HG03439 (cell line): ENCODE measurements at regions not wholly inside any gene's neighbourhood (a gene's known extent, or its start where the extent isn't known, plus 50 kb on each side); places are given as distances from the start of the nearest gene placed in this dataset.

Experiments used
- ATAC-seq: cut with Tn5 transposase; IDR thresholded peaks from one replicate; pipeline ENCODE4 v1.9.1; 2021; ENCODE audit warnings: mild to moderate bottlenecking, moderate library complexity; ENCODE audit not compliant: unreplicated experiment

GRCh38 chr2:12161085-12161484 is 414.7 kb downstream of the LPIN1 start:
- ATAC-seq, result no peak

GRCh38 chr2:12162269-12163247 is 416.1 kb downstream of the LPIN1 start:
- ATAC-seq, result no peak

DNA sequence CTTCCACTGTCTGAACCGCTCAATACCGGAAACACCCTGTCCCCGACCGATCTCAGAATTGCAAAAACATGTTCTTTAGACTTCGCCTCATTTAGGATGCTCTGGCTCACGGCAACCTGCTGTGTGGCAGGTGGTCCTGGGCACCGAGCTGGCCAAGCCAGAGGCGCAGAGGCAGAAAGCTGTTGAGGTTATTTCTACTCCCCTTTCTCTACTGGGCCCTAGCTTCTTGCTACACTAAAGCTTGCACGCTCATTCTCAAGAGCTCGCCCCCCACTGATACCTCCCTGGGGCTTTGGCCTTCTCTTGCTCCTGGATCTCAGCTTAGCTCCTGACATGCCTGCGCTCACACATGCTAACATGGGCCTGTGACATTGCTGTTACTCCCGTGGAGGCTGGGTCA is 417.4 kb downstream of the LPIN1 start:
- no peak for ATAC-seq

DNA sequence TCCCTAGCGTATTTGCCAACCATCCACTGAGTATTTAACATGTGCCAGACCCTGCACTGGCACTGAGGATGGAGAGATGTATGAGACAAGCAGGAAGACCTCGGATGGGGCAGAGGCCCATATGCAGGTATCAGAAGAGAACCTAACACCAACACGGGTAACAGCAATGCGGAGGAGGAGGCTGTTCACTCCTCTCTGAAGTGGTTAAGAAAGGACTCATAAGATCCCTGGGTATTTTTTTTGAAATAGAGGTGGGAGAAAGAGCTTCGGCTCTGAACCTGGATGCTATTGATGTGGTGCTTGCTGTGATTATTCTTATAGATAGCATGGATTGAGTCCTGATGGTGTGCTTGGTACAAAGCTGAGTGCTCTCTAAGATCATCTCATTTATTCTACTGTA is 418.3 kb downstream of the LPIN1 start:
- no peak for ATAC-seq

GRCh38 chr2:12167525-12168317 is 421.3 kb downstream of the LPIN1 start:
- no peak for ATAC-seq

DNA sequence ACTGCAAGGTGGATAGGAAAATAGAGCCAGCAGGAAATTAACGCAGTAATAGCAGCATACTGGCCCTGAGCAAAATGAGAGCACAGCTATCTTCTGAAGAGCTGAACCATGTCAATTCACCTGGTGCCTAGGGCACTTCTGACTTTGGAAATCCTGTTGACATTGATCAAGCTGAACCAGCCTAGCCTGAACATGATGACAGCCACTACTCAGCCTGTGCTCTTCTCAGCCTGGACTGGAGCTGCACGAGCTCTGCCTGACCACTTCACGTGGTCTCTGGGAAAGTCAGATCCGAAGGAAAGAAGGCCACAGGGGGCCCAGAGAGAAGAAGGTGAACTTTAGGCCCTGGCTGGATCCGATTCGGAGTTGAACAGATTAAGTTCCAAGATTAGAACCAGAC is 421.9 kb downstream of the LPIN1 start:
- ATAC-seq, result no peak

- ATAC-seq, result no peak
Measured at GRCh38 chr2:12168791-12169388, 422.5 kb downstream of the LPIN1 start.

DNA sequence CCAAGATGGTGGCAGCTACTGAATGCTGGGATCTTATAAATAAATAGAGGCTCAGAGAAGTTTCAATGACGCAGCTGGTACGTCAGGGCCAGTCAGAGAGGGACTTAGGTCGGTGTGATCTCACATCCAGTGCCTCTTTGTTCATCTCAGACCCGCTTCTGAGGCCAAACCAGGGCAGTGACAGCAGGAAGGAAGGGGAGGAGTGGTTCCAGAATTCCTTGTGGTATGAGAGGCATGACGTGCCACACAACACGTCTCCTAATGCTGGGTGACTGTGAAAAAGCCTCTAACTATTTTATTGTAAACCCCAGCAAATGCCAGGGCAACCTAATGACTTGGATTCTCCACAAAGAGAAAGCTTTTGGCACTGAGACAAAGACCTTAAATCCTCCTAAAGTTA is 423.3 kb downstream of the LPIN1 start:
- ATAC-seq, result no peak

GRCh38 chr2:12170121-12170520 is 423.7 kb downstream of the LPIN1 start:
- no peak for ATAC-seq

DNA sequence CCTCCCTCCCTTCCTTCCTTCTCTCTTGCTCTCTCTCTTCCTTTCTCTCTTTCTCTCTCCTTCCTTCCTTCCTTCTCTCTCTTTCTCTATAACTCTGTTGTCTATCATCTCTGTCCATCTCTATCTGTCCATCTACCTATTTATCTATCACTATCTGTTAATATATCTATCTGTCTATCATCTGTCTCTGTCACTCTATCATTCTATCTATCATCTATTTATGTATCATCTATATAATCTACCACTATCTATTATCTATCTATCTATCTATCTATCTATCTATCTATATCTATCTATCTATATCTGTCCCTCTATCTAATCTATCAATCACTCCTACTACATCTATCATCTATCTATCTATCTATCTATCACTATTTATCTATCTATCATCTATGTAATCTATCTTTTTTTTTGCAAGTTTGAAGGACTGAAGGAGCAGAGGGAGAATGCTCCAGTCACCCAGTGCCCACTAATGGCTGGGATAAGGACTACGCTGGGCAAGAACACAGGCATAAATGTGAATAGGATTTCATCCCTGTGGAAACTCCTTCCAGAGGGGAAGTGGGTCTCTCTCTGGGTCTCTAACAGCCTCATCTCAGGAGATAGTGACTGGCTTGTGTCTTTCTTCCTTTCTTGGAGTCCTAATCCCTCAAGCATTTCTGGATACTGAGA is 427.0 kb downstream of the LPIN1 start:
- no peak for ATAC-seq

DNA sequence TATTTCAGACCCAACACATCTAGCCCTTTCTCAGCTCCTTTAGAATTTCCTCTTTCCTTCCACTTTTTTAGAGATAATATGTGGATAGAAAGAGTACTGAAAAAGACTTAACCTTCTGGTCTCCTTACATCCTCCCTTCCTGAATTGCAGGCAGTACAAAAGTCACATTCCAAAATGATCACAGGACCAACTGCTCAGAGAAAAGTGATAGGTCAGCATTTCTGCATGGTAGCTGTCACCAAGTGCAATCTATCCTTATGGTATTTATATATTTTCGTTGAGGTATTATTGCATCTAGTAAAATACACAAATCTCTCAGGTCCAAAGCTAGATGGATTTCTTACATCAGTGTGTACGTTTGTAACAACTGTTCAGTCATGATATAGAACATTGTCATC is 427.5 kb downstream of the LPIN1 start:
- no peak for ATAC-seq

- ATAC-seq, result no peak
Measured at GRCh38 chr2:12175323-12175722, 428.9 kb downstream of the LPIN1 start.

DNA sequence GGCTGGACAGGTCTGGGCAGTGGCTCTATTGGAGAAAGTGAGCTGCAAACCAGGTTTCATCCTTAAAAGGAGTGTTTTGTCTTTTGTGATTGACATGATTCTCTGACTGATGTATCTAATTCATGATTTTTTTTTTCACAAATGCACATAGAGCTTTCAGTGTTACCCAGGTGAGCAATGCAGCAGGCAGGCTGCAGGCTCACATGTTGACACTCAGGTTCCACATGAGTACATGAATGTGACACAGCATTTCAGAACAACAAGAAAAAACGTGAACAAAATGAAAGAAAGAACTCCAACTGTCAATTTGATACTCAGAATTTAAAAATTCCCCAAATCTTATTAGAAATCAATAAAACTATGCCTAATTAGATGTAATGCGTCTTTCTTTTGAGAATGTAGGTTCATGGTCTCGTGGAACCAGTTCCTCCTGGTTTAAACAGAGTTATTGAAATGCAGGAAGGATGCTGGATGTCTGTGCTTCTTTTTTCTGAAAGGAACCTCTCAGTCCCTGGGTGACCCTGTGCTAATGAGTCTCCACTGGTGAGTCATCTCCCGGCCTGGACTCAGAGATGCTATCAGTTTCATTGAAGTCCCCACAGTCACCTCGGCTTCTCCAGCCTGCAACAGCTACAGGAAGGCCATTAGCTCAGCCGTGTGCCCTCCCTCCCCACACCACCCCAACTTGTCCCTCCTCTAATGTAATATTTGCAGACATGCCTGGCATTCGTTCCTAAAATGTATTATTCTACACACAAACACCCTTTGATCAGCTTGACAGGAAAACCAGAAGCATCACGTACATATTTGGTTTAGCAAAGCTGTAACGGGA is 430.4 kb downstream of the LPIN1 start:
- ATAC-seq, result peak; percentile 83

DNA sequence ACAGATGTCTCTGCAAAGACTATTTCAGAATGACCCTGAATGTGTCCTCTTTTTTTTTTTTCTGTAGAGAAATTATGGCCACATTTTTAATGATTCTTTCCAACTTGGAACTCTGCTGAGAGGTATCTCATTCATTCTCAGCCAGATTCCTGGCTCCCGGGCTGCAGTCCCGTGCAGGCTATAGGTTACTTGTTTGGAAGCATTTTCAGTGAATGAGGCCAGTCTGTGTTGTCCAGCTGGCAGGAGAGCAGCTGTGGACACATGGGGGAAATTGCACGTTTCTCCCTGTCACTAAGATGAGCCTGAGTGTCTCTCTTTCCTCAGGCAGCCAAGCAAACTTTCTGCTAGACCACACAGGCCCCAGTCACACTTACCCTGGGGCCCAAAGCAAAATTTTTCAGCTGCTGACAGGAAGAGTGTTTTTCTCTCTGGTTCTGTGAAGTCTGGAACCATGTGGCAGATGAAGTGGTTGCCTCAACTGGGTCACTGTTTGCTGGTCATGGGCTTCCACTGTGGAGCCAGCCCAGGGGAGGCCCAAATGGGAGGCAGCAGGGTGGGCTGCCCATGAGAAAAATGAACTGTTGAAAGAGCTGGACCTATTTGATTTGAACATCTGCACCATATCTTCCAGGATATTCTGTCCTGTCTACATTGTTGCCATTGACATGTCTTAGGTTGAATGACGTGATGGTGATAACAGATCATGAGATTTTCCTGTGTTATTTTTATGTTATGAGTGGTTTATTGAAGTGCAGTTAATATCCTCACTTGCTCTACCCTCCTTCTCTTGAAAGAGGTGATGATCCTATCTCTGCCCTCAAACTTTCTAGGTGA is 431.2 kb downstream of the LPIN1 start:
- ATAC-seq, result no peak

GRCh38 chr2:12178289-12179080 is 432.1 kb downstream of the LPIN1 start:
- no peak for ATAC-seq

GRCh38 chr2:12180031-12180430 is 433.6 kb downstream of the LPIN1 start:
- no peak for ATAC-seq

DNA sequence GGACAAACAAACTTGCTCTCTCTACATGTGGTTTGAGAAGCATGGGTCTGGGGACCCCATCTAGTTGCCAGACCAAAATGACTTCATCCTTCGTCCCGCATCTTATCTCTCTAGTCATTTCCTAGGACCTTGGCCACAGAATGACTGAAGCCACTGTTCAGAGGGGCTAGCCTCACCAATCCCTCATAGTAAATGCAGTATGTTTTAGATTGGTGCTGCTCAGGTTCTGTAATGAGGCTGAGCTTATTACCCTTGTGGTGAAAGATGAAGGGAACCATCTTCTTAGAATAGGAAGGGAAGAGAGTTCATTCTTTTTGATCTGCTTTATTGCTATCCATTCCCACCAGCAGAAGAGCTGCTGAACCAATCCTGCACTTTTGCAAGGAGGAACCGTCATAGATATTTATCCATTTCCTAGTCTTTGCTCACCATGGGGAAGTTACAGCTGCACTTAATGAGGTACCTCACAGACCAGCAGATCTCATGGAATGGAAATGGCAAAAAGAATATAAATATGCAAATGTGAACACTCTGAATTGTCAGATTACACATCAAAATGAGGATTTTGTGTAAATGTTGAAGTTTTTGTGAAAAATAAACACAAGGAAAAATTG is 436.7 kb downstream of the LPIN1 start:
- no peak for ATAC-seq

GRCh38 chr2:12192762-12193161 is 446.3 kb downstream of the LPIN1 start:
- no peak for ATAC-seq
